Thoracic aorta (tissue), 2 donors: ENCODE measurements at regions not wholly inside any gene's neighbourhood (a gene's known extent, or its start where the extent isn't known, plus 50 kb on each side); places are given as distances from the start of the nearest gene placed in this dataset.

Source experiments
- ATAC-seq: fragments of 150-250 bp; one replicate; pipeline ENCODE4 v1.8.0; 2017; ENCODE audit warnings: low read depth; ENCODE audit not compliant: insufficient number of reproducible peaks, low FRiP score
- DNase-seq: peaks from one replicate; pipeline ENCODE4 v3.0.0-alpha.2; 2020; ENCODE audit warnings: low spot score
- H3K27ac ChIP-seq, 2 donors: fragments of 200-600 bp; sonication (generic); 1 replicate in 1 of 2; 2 replicates in 1 of 2; pipeline ENCODE4 v1.5.1; 2016; ENCODE audit warnings: mild to moderate bottlenecking in 2 of 2, moderate library complexity in 2 of 2
- H3K27me3 ChIP-seq: fragments of 200-600 bp; sonication (generic); replicated peaks from 2 replicates; pipeline ENCODE4 v1.6.0; 2016; ENCODE audit warnings: mild to moderate bottlenecking; ENCODE audit not compliant: insufficient read depth
- H3K36me3 ChIP-seq: fragments of 200-600 bp; sonication (generic); one replicate; pipeline ENCODE4 v1.5.1; 2016
- H3K4me1 ChIP-seq, 2 donors: fragments of 200-600 bp; sonication (generic); 1 replicate in 1 of 2; 2 replicates in 1 of 2; pipeline versions ENCODE4 v1.5.1 to v1.6.0; 2016; ENCODE audit warnings: low read depth in 2 of 2, mild to moderate bottlenecking in 1 of 2; ENCODE audit not compliant: control insufficient read depth in 1 of 2
- H3K4me3 ChIP-seq: fragments of 200-600 bp; sonication (generic); 2 replicates; pipeline ENCODE4 v1.5.1; 2016; ENCODE audit warnings: mild to moderate bottlenecking
- H3K9me3 ChIP-seq: fragments of 200-600 bp; sonication (generic); 2 replicates; pipeline ENCODE4 v1.5.1; 2016
- CTCF ChIP-seq: fragments of 200-600 bp; sonication (generic); IDR thresholded peaks from one replicate; pipeline ENCODE4 v1.5.1; 2019; ENCODE audit warnings: antibody characterized with exemption

GRCh38 chr19:31983647-31984046 is 361.8 kb upstream of the ZNF507 start:
- no peak for ATAC-seq

GRCh38 chr19:31985001-31985605 is 360.3 kb upstream of the ZNF507 start:
- no peak for DNase-seq

More at GRCh38 chr19:31983647-31984046, 361.8 kb upstream of the ZNF507 start:
- H3K36me3 ChIP-seq = no peaks in the 10 kb centered on the region
- no peaks in the 10 kb centered on the region for H3K27me3 ChIP-seq
- H3K27ac ChIP-seq = no peak overlapping the region
- peaks cover 0 to 4% of the 10 kb centered on the region in 2 donors for H3K4me1 ChIP-seq
- no peaks in the 10 kb centered on the region for H3K9me3 ChIP-seq
- DNase-seq = no peak
- H3K4me3 ChIP-seq = no peak overlapping the region
- no peak for TF ChIP-seq CTCF

DNA sequence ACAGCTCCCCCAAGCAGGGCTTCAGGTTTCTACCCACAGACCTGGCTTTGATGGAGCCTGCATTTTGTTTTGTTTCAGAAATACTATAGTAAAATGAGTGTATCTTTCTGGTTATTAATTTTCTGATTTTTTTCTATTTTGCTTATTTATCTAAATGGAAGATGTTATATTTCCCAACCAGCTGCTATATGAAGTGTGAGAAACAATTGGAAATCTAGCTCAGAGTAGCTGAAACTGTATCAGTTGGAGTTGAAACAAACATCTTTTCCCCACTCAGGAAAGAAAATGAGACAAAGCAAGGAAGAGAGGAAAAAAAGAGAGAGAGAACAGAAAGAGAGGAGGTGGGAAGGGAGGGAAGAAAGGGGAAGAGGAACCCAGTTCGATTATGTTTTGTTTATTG is 358.5 kb upstream of the ZNF507 start:
- no peak for TF ChIP-seq CTCF
- no peaks in the 10 kb centered on the region for H3K27me3 ChIP-seq
- no peaks in the 10 kb centered on the region for H3K36me3 ChIP-seq
- no peak overlapping the region for H3K4me3 ChIP-seq
- H3K4me1 ChIP-seq = peaks cover 0 to 4% of the 10 kb centered on the region in 2 donors
- no peaks in the 10 kb centered on the region for H3K9me3 ChIP-seq
- no peak for ATAC-seq
- H3K27ac ChIP-seq = no peak overlapping the region
- DNase-seq = no peak

More at GRCh38 chr19:31985001-31985605, 360.3 kb upstream of the ZNF507 start:
- no peaks in the 10 kb centered on the region for H3K9me3 ChIP-seq
- H3K36me3 ChIP-seq = no peaks in the 10 kb centered on the region
- H3K27me3 ChIP-seq = no peaks in the 10 kb centered on the region
- H3K4me3 ChIP-seq = no peak overlapping the region
- no peak for ATAC-seq
- H3K27ac ChIP-seq = no peak overlapping the region
- peaks cover 0 to 4% of the 10 kb centered on the region in 2 donors for H3K4me1 ChIP-seq
- TF ChIP-seq CTCF = no peak

DNA sequence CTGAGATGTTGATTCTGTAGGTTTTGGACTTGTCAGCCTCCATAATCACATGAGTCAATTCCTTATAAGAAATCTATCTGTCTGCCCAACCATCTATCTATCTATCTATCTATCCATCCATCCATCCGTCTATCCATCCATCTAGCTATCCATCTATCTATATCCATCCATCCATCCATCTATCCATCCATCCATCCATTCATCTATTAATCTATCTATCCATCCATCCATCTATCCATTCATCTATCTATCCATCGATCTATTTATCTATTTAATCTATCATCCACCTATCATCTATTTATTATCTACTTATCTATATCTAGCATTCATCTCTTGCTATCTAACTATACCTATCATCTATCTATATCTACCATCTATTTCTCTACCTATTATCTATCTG is 357.2 kb upstream of the ZNF507 start:
- DNase-seq (no peak), ATAC-seq (no peak)
- no peak overlapping the region for H3K27ac ChIP-seq
- peaks cover 0 to 4% of the 10 kb centered on the region in 2 donors for H3K4me1 ChIP-seq
- no peak overlapping the region for H3K4me3 ChIP-seq
- no peak for TF ChIP-seq CTCF
- no peaks in the 10 kb centered on the region for H3K36me3 ChIP-seq
- no peaks in the 10 kb centered on the region for H3K27me3 ChIP-seq
- no peaks in the 10 kb centered on the region for H3K9me3 ChIP-seq

GRCh38 chr19:31991984-31992655 is 353.3 kb upstream of the ZNF507 start:
- no peaks in the 10 kb centered on the region for H3K36me3 ChIP-seq
- H3K4me1 ChIP-seq = no peaks in the 10 kb centered on the region
- ATAC-seq (no peak), DNase-seq (no peak)
- no peak overlapping the region for H3K4me3 ChIP-seq
- H3K27me3 ChIP-seq = no peaks in the 10 kb centered on the region
- H3K27ac ChIP-seq = no peak overlapping the region
- H3K9me3 ChIP-seq = no peaks in the 10 kb centered on the region
- no peak for TF ChIP-seq CTCF
